Astrocyte (in vitro differentiated cells and primary cell): ENCODE measurements at regions not wholly inside any gene's neighbourhood (a gene's known extent, or its start where the extent isn't known, plus 50 kb on each side); places are given as distances from the start of the nearest gene placed in this dataset.

ENCODE experiments used
- DNase-seq: peaks from one replicate; pipeline ENCODE4 v3.0.0-alpha.2; 2010; ENCODE audit warnings: low read depth
- FAIRE-seq: peaks from 2 replicates; lab custom pipeline; 2011; peaks lifted over from hg19 to GRCh38; lab: Jason Lieb, UNC
- H2AFZ ChIP-seq: 2 replicates; pipeline ENCODE4 v1.6.0; 2012; ENCODE audit warnings: low read depth, low read length, inconsistent platforms
- H3K27ac ChIP-seq: 2 replicates; pipeline ENCODE4 v1.5.1; 2011; ENCODE audit warnings: low read depth, low read length, inconsistent platforms
- H3K27me3 ChIP-seq: 2 replicates; pipeline ENCODE4 v1.6.0; 2011; ENCODE audit warnings: low read length, inconsistent platforms; ENCODE audit not compliant: insufficient read depth
- H3K36me3 ChIP-seq: 2 replicates; pipeline ENCODE4 v1.5.1; 2011; ENCODE audit warnings: low read length, inconsistent platforms; ENCODE audit not compliant: insufficient read depth
- H3K4me1 ChIP-seq: 2 replicates; pipeline ENCODE4 v1.5.1; 2011; ENCODE audit warnings: low read length, inconsistent platforms; ENCODE audit not compliant: insufficient read depth
- H3K4me2 ChIP-seq: 2 replicates; pipeline ENCODE4 v1.6.0; 2012; ENCODE audit warnings: low read length, inconsistent platforms
- H3K4me3 ChIP-seq: 2 replicates; pipeline ENCODE4 v1.5.1; 2011; ENCODE audit warnings: low read depth, mild to moderate bottlenecking, low read length, inconsistent platforms; ENCODE audit not compliant: insufficient read depth
- H3K79me2 ChIP-seq: 2 replicates; pipeline ENCODE4 v1.6.0; 2012; ENCODE audit warnings: mild to moderate bottlenecking, low read length, inconsistent platforms; ENCODE audit not compliant: insufficient read depth
- H3K9ac ChIP-seq: 2 replicates; pipeline ENCODE4 v1.6.0; 2012; ENCODE audit warnings: mild to moderate bottlenecking, low read length, inconsistent platforms
- H3K9me3 ChIP-seq: 2 replicates; pipeline ENCODE4 v1.5.1; 2012; ENCODE audit warnings: low read depth, mild to moderate bottlenecking, low read length, inconsistent platforms; ENCODE audit not compliant: insufficient read depth
- H4K20me1 ChIP-seq: 2 replicates; pipeline ENCODE4 v1.6.0; 2012; ENCODE audit warnings: low read length, inconsistent platforms; ENCODE audit not compliant: insufficient read depth
- H3K27ac Mint-ChIP-seq: one replicate; pipeline ENCODE4 v1.8.0; 2021; ENCODE audit warnings: mild to moderate bottlenecking, mixed read lengths; ENCODE audit not compliant: unreplicated experiment
- H3K27me3 Mint-ChIP-seq: one replicate; pipeline ENCODE4 v1.8.0; 2021; ENCODE audit warnings: low read depth, mixed read lengths; ENCODE audit not compliant: unreplicated experiment
- H3K36me3 Mint-ChIP-seq: one replicate; pipeline ENCODE4 v1.8.0; 2021; ENCODE audit warnings: low read depth, mixed read lengths; ENCODE audit not compliant: unreplicated experiment
- H3K4me1 Mint-ChIP-seq: one replicate; pipeline ENCODE4 v1.8.0; 2021; ENCODE audit warnings: low read depth, mixed read lengths; ENCODE audit not compliant: unreplicated experiment
- H3K4me3 Mint-ChIP-seq: one replicate; pipeline ENCODE4 v1.8.0; 2021; ENCODE audit warnings: mild to moderate bottlenecking, moderate library complexity, mixed read lengths; ENCODE audit not compliant: unreplicated experiment
- H3K9me3 Mint-ChIP-seq: one replicate; pipeline ENCODE4 v1.8.0; 2021; ENCODE audit warnings: mild to moderate bottlenecking, mixed read lengths; ENCODE audit not compliant: unreplicated experiment
- EZH2 ChIP-seq: IDR thresholded peaks from 2 replicates; pipeline ENCODE4 v1.6.1; 2012; ENCODE audit warnings: mild to moderate bottlenecking, low read length, inconsistent platforms; ENCODE audit not compliant: insufficient read depth
- TF ChIP-seq, protein P1 (sequence below): IDR thresholded peaks from 2 replicates; pipeline ENCODE4 v1.5.1; 2011; ENCODE audit warnings: low read depth, mild to moderate bottlenecking, inconsistent platforms, low read length, moderate library complexity; ENCODE audit not compliant: insufficient read depth

DNA sequence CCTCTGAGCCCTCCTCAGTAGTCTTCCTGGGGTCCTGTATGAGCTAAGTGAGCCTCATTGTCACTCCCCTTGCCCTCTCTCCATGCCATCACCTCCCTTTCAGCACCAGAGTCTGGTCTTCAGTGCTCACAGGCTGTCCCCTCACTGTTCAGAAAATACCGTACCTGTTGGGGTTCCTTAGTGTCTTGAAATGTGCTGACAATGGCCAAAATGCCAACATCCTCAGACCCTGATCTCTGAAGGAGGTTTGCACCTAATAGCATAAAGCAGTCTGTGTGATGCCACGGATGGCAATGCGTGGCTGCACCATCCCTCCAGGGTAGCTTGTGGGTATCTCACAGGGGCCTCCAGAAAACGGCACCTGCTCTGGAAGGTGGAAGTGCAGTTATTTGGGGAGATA lies 301.0 kb upstream of the TLE3 start:
- no peaks in the 10 kb centered on the region for H3K36me3 Mint-ChIP-seq
- H3K27ac Mint-ChIP-seq = no peak overlapping the region
- H3K4me1 Mint-ChIP-seq = no peaks in the 10 kb centered on the region
- H3K79me2 ChIP-seq = no peaks in the 10 kb centered on the region
- H3K27me3 ChIP-seq = peaks cover 76% of the 10 kb centered on the region
- H4K20me1 ChIP-seq = no peaks in the 10 kb centered on the region
- H3K9me3 ChIP-seq = no peaks in the 10 kb centered on the region
- H3K27ac ChIP-seq = no peak overlapping the region
- H3K36me3 ChIP-seq = no peaks in the 10 kb centered on the region
- H2AFZ ChIP-seq = no peak overlapping the region
- H3K4me3 Mint-ChIP-seq = no peak overlapping the region
- peaks cover 82% of the 10 kb centered on the region for H3K27me3 Mint-ChIP-seq
- H3K9me3 Mint-ChIP-seq = peaks cover 14% of the 10 kb centered on the region
- no peak overlapping the region for H3K4me3 ChIP-seq
- DNase-seq = no peak
- no peak overlapping the region for H3K4me2 ChIP-seq
- no peak overlapping the region for H3K9ac ChIP-seq
- no peak for FAIRE-seq
- no peak for TF ChIP-seq EZH2
- TF ChIP-seq, protein P1, sequence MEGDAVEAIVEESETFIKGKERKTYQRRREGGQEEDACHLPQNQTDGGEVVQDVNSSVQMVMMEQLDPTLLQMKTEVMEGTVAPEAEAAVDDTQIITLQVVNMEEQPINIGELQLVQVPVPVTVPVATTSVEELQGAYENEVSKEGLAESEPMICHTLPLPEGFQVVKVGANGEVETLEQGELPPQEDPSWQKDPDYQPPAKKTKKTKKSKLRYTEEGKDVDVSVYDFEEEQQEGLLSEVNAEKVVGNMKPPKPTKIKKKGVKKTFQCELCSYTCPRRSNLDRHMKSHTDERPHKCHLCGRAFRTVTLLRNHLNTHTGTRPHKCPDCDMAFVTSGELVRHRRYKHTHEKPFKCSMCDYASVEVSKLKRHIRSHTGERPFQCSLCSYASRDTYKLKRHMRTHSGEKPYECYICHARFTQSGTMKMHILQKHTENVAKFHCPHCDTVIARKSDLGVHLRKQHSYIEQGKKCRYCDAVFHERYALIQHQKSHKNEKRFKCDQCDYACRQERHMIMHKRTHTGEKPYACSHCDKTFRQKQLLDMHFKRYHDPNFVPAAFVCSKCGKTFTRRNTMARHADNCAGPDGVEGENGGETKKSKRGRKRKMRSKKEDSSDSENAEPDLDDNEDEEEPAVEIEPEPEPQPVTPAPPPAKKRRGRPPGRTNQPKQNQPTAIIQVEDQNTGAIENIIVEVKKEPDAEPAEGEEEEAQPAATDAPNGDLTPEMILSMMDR = no peak
- no peaks in the 10 kb centered on the region for H3K4me1 ChIP-seq

DNA sequence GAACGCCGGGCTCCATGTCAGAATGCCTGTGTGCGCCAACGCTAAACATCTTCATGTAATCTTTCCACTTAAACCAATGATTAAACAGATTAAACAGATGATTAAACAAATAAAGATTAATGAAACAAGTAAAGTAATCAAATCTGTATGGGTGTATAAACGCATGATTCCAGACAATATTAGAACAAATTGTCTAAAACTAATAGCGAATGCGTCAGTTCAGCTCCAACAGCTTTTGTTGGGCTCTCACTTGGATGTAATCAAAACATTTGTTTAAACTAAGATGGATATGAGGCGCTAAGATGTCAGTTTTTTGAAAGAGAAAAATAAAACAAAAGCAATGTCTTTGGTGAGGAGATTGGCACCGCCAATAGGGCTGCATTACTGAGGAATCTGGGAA lies 299.1 kb upstream of the TLE3 start:
- no peak overlapping the region for H3K27ac ChIP-seq
- no peak overlapping the region for H3K9ac ChIP-seq
- Mint-ChIP-seq H3K27ac (no peak overlapping the region), H3K27me3 (peaks cover 67% of the 10 kb centered on the region), H3K4me3 (no peak overlapping the region), H3K9me3 (peaks cover 10% of the 10 kb centered on the region), H3K36me3 (no peaks in the 10 kb centered on the region), H3K4me1 (no peaks in the 10 kb centered on the region)
- H2AFZ ChIP-seq = no peak overlapping the region
- no peaks in the 10 kb centered on the region for H4K20me1 ChIP-seq
- no peaks in the 10 kb centered on the region for H3K79me2 ChIP-seq
- no peaks in the 10 kb centered on the region for H3K4me1 ChIP-seq
- no peaks in the 10 kb centered on the region for H3K36me3 ChIP-seq
- FAIRE-seq = no peak
- H3K4me3 ChIP-seq = no peak overlapping the region
- H3K27me3 ChIP-seq = peaks cover 59% of the 10 kb centered on the region
- no peak overlapping the region for H3K4me2 ChIP-seq
- DNase-seq = no peak
- TF ChIP-seq, protein P1 = no peak
- no peaks in the 10 kb centered on the region for H3K9me3 ChIP-seq

DNA sequence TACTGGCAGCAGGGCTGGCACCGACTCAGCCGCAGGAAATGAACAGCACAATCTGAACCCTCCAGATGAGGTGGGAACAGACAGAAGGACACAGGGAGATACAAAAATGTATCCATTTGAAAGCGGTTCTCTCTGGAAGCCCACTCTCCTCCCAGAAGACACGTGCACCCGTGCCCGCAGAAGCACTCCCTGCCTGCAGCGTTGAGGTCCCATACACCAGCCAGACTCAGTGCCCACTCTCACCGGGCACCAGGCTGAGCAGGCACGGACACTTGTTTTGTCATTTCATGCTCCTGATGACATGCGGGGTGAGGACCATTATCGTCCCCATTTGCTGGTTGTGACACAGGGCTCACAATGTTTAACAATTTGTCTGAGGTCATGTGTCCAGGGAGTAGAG lies 297.4 kb upstream of the TLE3 start:
- FAIRE-seq (no peak), DNase-seq (no peak)
- Mint-ChIP-seq H3K27me3 (peaks cover 51% of the 10 kb centered on the region), H3K9me3 (peaks cover 7% of the 10 kb centered on the region), H3K27ac (no peak overlapping the region), H3K4me1 (no peaks in the 10 kb centered on the region), H3K36me3 (no peaks in the 10 kb centered on the region), H3K4me3 (no peak overlapping the region)
- Histone ChIP-seq H2AFZ (no peak overlapping the region), H4K20me1 (no peaks in the 10 kb centered on the region), H3K27me3 (peaks cover 47% of the 10 kb centered on the region), H3K4me1 (no peaks in the 10 kb centered on the region), H3K4me2 (no peak overlapping the region), H3K27ac (no peak overlapping the region), H3K9ac (no peak overlapping the region), H3K9me3 (no peaks in the 10 kb centered on the region), H3K79me2 (no peaks in the 10 kb centered on the region), H3K4me3 (no peak overlapping the region), H3K36me3 (no peaks in the 10 kb centered on the region)
- TF ChIP-seq, protein P1 = no peak
- no peak for TF ChIP-seq EZH2
